Ascending aorta (tissue), 2 donors: ENCODE measurements at regions not wholly inside any gene's neighbourhood (a gene's known extent, or its start where the extent isn't known, plus 50 kb on each side); places are given as distances from the start of the nearest gene placed in this dataset.

ENCODE experiments used
- DNase-seq, 2 donors: peaks; one replicate each; pipeline ENCODE4 v3.0.0-alpha.2; 2019; ENCODE audit warnings: low spot score in 2 of 2
- H3K27ac ChIP-seq, 2 donors: fragments of 200-600 bp; sonication (generic); one replicate each; pipeline ENCODE4 v1.5.1; 2016 to 2017; ENCODE audit warnings: mild to moderate bottlenecking in 1 of 2
- H3K27me3 ChIP-seq: fragments of 200-600 bp; sonication (generic); one replicate; pipeline ENCODE4 v1.5.1; 2017
- H3K36me3 ChIP-seq, 2 donors: fragments of 200-600 bp; sonication (generic); one replicate each; pipeline ENCODE4 v1.5.1; 2016
- H3K4me1 ChIP-seq, 2 donors: fragments of 200-600 bp; sonication (generic); one replicate each; pipeline ENCODE4 v1.5.1; 2016 to 2017; ENCODE audit warnings: mild to moderate bottlenecking in 1 of 2
- H3K4me3 ChIP-seq, 2 donors: fragments of 200-600 bp; sonication (generic); one replicate each; pipeline ENCODE4 v1.5.1; 2016 to 2017; ENCODE audit warnings: mild to moderate bottlenecking in 1 of 2
- H3K9me3 ChIP-seq, 2 donors: fragments of 200-600 bp; sonication (generic); one replicate each; pipeline ENCODE4 v1.5.1; 2016
- intact Hi-C: fragments of 100-400 bp; cut with DNase I; formaldehyde crosslinking; loops from one replicate; pipeline ENCODE4 v1.15.1; 2023
- TF ChIP-seq, protein P1 (sequence below), 3 experiments: fragments of 200-600 bp in 2 of 3; fragments of 450-650 bp in 1 of 3; sonication (generic) in 2 of 3; IDR thresholded peaks; one replicate each; pipeline ENCODE4 v1.5.1; 2016 to 2019; ENCODE audit warnings: antibody characterized with exemption in 3 of 3, mild to moderate bottlenecking in 1 of 3, moderate library complexity in 1 of 3

- H3K4me3 ChIP-seq: no peak overlapping the region
- TF ChIP-seq, protein P1, sequence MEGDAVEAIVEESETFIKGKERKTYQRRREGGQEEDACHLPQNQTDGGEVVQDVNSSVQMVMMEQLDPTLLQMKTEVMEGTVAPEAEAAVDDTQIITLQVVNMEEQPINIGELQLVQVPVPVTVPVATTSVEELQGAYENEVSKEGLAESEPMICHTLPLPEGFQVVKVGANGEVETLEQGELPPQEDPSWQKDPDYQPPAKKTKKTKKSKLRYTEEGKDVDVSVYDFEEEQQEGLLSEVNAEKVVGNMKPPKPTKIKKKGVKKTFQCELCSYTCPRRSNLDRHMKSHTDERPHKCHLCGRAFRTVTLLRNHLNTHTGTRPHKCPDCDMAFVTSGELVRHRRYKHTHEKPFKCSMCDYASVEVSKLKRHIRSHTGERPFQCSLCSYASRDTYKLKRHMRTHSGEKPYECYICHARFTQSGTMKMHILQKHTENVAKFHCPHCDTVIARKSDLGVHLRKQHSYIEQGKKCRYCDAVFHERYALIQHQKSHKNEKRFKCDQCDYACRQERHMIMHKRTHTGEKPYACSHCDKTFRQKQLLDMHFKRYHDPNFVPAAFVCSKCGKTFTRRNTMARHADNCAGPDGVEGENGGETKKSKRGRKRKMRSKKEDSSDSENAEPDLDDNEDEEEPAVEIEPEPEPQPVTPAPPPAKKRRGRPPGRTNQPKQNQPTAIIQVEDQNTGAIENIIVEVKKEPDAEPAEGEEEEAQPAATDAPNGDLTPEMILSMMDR (IDR thresholded peaks at IDR 0.05): no peak
- no peaks in the 10 kb centered on the region for H3K9me3 ChIP-seq
- DNase-seq: no peak
- intact Hi-C loops: no loop called here
- H3K27me3 ChIP-seq: no peaks in the 10 kb centered on the region
- no peaks in the 10 kb centered on the region for H3K36me3 ChIP-seq
- no peak overlapping the region for H3K27ac ChIP-seq
- H3K4me1 ChIP-seq: peaks cover 0 to 3% of the 10 kb centered on the region in 2 donors
Observed at GRCh38 chr9:13721481-13722235, 442.2 kb upstream of the MPDZ start.

GRCh38 chr9:13719981-13720676 is 440.6 kb upstream of the MPDZ start:
- peaks cover 0 to 3% of the 10 kb centered on the region in 2 donors for H3K4me1 ChIP-seq
- no peaks in the 10 kb centered on the region for H3K36me3 ChIP-seq
- DNase-seq: no peak
- H3K27me3 ChIP-seq: no peaks in the 10 kb centered on the region
- no peaks in the 10 kb centered on the region for H3K9me3 ChIP-seq
- TF ChIP-seq, protein P1 (IDR thresholded peaks at IDR 0.05): no peak
- H3K27ac ChIP-seq: no peak overlapping the region
- intact Hi-C loops: no loop called here
- no peak overlapping the region for H3K4me3 ChIP-seq

DNA sequence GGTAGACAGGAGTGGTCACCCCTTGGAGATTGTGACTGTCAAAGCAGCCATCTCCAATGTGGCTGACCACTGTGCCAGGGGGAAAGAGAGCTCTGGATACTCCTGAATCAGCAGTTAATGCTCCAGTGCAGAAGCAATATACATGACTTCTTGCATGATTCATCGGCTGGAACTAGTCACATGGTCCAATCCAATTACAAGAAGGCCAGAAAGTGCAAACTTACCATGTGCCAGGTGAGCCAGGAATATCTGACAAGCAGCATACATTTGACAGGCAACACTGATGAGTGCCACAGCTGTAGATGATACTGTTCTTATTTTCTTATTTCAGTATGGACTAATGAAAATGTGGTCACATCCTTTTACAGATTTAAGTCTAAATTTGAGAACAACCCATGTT is 440.0 kb upstream of the MPDZ start:
- Histone ChIP-seq H3K4me3 (no peak overlapping the region), H3K27me3 (no peaks in the 10 kb centered on the region), H3K4me1 (peaks cover 0 to 3% of the 10 kb centered on the region in 2 donors), H3K36me3 (no peaks in the 10 kb centered on the region), H3K9me3 (no peaks in the 10 kb centered on the region), H3K27ac (no peak overlapping the region)
- DNase-seq: no peak
- TF ChIP-seq, protein P1 (IDR thresholded peaks at IDR 0.05): no peak
- intact Hi-C loops: no loop called here

DNA sequence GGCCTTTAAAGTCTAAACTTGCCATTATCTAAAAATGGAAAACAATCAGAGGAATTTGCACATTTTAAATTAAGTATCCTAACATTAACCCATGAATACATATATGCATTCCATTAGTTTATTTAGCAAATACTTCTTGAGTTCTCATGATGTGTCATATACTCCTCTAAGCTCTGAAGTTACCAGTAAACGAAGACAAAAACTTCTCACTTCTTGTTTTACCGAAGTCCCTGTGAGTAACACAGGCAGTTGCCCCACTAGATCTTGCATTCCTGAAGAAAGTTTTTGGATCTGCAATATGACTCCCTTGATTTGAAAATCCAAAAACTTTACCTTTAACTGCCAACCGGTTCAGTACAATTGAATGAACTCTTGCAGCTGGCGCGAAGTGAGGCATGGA is 439.0 kb upstream of the MPDZ start:
- H3K9me3 ChIP-seq: no peaks in the 10 kb centered on the region
- TF ChIP-seq, protein P1 (IDR thresholded peaks at IDR 0.05): no peak
- no peaks in the 10 kb centered on the region for H3K36me3 ChIP-seq
- intact Hi-C loops: no loop called here
- DNase-seq: no peak
- H3K27ac ChIP-seq: no peak overlapping the region
- peaks cover 0 to 3% of the 10 kb centered on the region in 2 donors for H3K4me1 ChIP-seq
- no peaks in the 10 kb centered on the region for H3K27me3 ChIP-seq
- H3K4me3 ChIP-seq: no peak overlapping the region

GRCh38 chr9:13718086-13718485 is 438.6 kb upstream of the MPDZ start:
- no peaks in the 10 kb centered on the region for H3K27me3 ChIP-seq
- H3K9me3 ChIP-seq: no peaks in the 10 kb centered on the region
- no peak overlapping the region for H3K27ac ChIP-seq
- no peaks in the 10 kb centered on the region for H3K36me3 ChIP-seq
- TF ChIP-seq, protein P1 (IDR thresholded peaks at IDR 0.05): no peak
- DNase-seq: no peak
- peaks cover 0 to 3% of the 10 kb centered on the region in 2 donors for H3K4me1 ChIP-seq
- intact Hi-C loops: no loop called here
- no peak overlapping the region for H3K4me3 ChIP-seq
